ENCODE measurements at regions not wholly inside any gene's neighbourhood (a gene's known extent, or its start where the extent isn't known, plus 50 kb on each side); places are given as distances from the start of the nearest gene placed in this dataset.

- Histone ChIP-seq H3K4me1 (ENCODE audit: low read depth) (no peaks in the 10 kb centered on the region), H3K36me3 (no peaks in the 10 kb centered on the region), H3K27me3 (no peaks in the 10 kb centered on the region), H3K27ac (no peak overlapping the region), H3K4me3 (no peak overlapping the region), H3K9me3 (ENCODE audit: low read depth) (no peaks in the 10 kb centered on the region)
- no peak for TF ChIP-seq CTCF (IDR thresholded peaks at IDR 0.05; ENCODE audit: low read depth, low read length)
- DNase-seq (ENCODE audit: low read depth in 1 of 2, low spot score in 1 of 2), result no peak
These were observed 254.9 kb upstream of the PHF14 start for GRCh38 chr7:10718768-10719167.

- TF ChIP-seq CTCF (IDR thresholded peaks at IDR 0.05; ENCODE audit: low read depth, low read length), result no peak
- no peak overlapping the region for H3K27ac ChIP-seq
- no peaks in the 10 kb centered on the region for H3K36me3 ChIP-seq
- H3K27me3 ChIP-seq, result no peaks in the 10 kb centered on the region
- H3K9me3 ChIP-seq (ENCODE audit: low read depth), result no peaks in the 10 kb centered on the region
- H3K4me1 ChIP-seq (ENCODE audit: low read depth), result no peaks in the 10 kb centered on the region
- H3K4me3 ChIP-seq, result no peak overlapping the region
- no peak for DNase-seq (ENCODE audit: low read depth in 1 of 2, low spot score in 1 of 2)
These were observed 253.6 kb upstream of the PHF14 start for GRCh38 chr7:10720042-10720441.

- TF ChIP-seq CTCF (IDR thresholded peaks at IDR 0.05; ENCODE audit: low read depth, low read length), result no peak
These were observed 252.4 kb upstream of the PHF14 start for GRCh38 chr7:10721289-10721688.

GRCh38 chr7:10723832-10724231 is 249.8 kb upstream of the PHF14 start:
- Histone ChIP-seq H3K27ac (no peak overlapping the region), H3K4me1 (ENCODE audit: low read depth) (no peaks in the 10 kb centered on the region), H3K9me3 (ENCODE audit: low read depth) (no peaks in the 10 kb centered on the region), H3K27me3 (no peaks in the 10 kb centered on the region), H3K36me3 (no peaks in the 10 kb centered on the region), H3K4me3 (no peak overlapping the region)
- DNase-seq (ENCODE audit: low read depth in 1 of 2, low spot score in 1 of 2), result no peak
- TF ChIP-seq CTCF (IDR thresholded peaks at IDR 0.05; ENCODE audit: low read depth, low read length), result no peak

More at GRCh38 chr7:10721289-10721688, 252.4 kb upstream of the PHF14 start:
- Histone ChIP-seq H3K4me1 (ENCODE audit: low read depth) (no peaks in the 10 kb centered on the region), H3K36me3 (no peaks in the 10 kb centered on the region), H3K27me3 (no peaks in the 10 kb centered on the region), H3K9me3 (ENCODE audit: low read depth) (no peaks in the 10 kb centered on the region), H3K27ac (no peak overlapping the region), H3K4me3 (no peak overlapping the region)
- no peak for DNase-seq (ENCODE audit: low read depth in 1 of 2, low spot score in 1 of 2)

- DNase-seq (ENCODE audit: low read depth in 1 of 2, low spot score in 1 of 2), result no peak
- H3K27me3 ChIP-seq, result no peaks in the 10 kb centered on the region
- H3K4me3 ChIP-seq, result no peak overlapping the region
- TF ChIP-seq CTCF (IDR thresholded peaks at IDR 0.05; ENCODE audit: low read depth, low read length), result no peak
- no peaks in the 10 kb centered on the region for H3K4me1 ChIP-seq (ENCODE audit: low read depth)
- no peaks in the 10 kb centered on the region for H3K36me3 ChIP-seq
- no peak overlapping the region for H3K27ac ChIP-seq
- no peaks in the 10 kb centered on the region for H3K9me3 ChIP-seq (ENCODE audit: low read depth)
These were observed 249.2 kb upstream of the PHF14 start for GRCh38 chr7:10724449-10724848.

- H3K9me3 ChIP-seq (ENCODE audit: low read depth), result no peaks in the 10 kb centered on the region
These were observed 246.0 kb upstream of the PHF14 start for GRCh38 chr7:10727636-10728035.

More at GRCh38 chr7:10727636-10728035, 246.0 kb upstream of the PHF14 start:
- H3K27ac ChIP-seq, result no peak overlapping the region
- TF ChIP-seq CTCF (IDR thresholded peaks at IDR 0.05; ENCODE audit: low read depth, low read length), result no peak
- no peaks in the 10 kb centered on the region for H3K36me3 ChIP-seq
- no peaks in the 10 kb centered on the region for H3K4me1 ChIP-seq (ENCODE audit: low read depth)
- no peak for DNase-seq (ENCODE audit: low read depth in 1 of 2, low spot score in 1 of 2)
- no peaks in the 10 kb centered on the region for H3K27me3 ChIP-seq
- no peak overlapping the region for H3K4me3 ChIP-seq

Measured in cardiac muscle cell (in vitro differentiated cells and primary cell).